Activated B cell treated with CpG ODN at 0.5 μM for 24 hours (primary cell): ENCODE measurements at regions not wholly inside any gene's neighbourhood (a gene's known extent, or its start where the extent isn't known, plus 50 kb on each side); places are given as distances from the start of the nearest gene placed in this dataset.

Source experiments
- ATAC-seq: fragments of 200-7000 bp; cut with Tn5 transposase; one replicate; pipeline ENCODE4 v1.10.0; 2021; ENCODE audit warnings: low read depth, mild to moderate bottlenecking, moderate library complexity
- CTCF ChIA-PET: fragments of 350-600 bp; sonication (Branson Sonifier 250); formaldehyde crosslinking; loops from one replicate; lab custom pipeline; 2021; ENCODE audit warnings: antibody characterized with exemption; lab: Charles Lee
- POLR2A ChIA-PET: fragments of 350-600 bp; sonication (Branson Sonifier 250); formaldehyde crosslinking; loops from one replicate; lab custom pipeline; 2021; ENCODE audit warnings: antibody characterized with exemption; lab: Charles Lee
- DNase-seq: peaks from one replicate; pipeline ENCODE4 v3.0.0; 2022
- H3K27ac Mint-ChIP-seq: one replicate; pipeline ENCODE4 v1.8.0; 2020; ENCODE audit warnings: mixed read lengths
- H3K27me3 Mint-ChIP-seq: one replicate; pipeline ENCODE4 v1.8.0; 2021; ENCODE audit warnings: mixed read lengths
- H3K36me3 Mint-ChIP-seq: one replicate; pipeline ENCODE4 v1.8.0; 2021; ENCODE audit warnings: low read depth, mixed read lengths
- H3K4me1 Mint-ChIP-seq: one replicate; pipeline ENCODE4 v1.8.0; 2021; ENCODE audit warnings: mixed read lengths
- H3K4me3 Mint-ChIP-seq: one replicate; pipeline ENCODE4 v1.8.0; 2020; ENCODE audit warnings: mild to moderate bottlenecking, mixed read lengths
- H3K9me3 Mint-ChIP-seq: one replicate; pipeline ENCODE4 v1.8.0; 2020; ENCODE audit warnings: mixed read lengths
- intact Hi-C: fragments of 100-400 bp; cut with micrococcal nuclease; formaldehyde crosslinking; loops from one replicate; pipeline ENCODE4 v1.15.1; 2024
- TF ChIP-seq, protein P1 (sequence below): fragments of 200-600 bp; IDR thresholded peaks from one replicate; pipeline ENCODE4 v1.8.0; 2022; ENCODE audit warnings: antibody characterized with exemption, mild to moderate bottlenecking

DNA sequence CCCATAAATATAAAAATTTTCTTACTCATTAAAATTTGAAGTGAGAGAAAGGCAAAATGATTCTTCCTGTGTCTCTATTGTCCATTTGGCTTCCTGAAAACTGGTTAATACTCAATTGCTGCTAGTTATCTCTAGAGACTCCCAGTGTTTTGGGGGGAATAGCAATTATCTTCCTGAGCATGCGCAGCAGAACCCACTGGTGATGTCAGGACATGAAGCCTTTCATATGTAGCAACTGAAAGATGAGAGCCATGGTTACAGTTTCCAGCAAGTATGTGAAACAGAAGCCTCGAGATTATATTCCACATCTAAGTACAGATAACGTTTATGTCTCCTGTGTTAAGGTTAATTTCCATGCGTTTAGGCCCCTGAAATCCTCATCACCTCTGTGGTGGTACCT is 254.3 kb upstream of the FIGN start:
- DNase-seq (no peak), ATAC-seq (no peak)
- no peaks in the 10 kb centered on the region for H3K36me3 Mint-ChIP-seq
- no peak overlapping the region for H3K27ac Mint-ChIP-seq
- H3K4me1 Mint-ChIP-seq = no peaks in the 10 kb centered on the region
- POLR2A ChIA-PET = no interaction called here
- no peaks in the 10 kb centered on the region for H3K9me3 Mint-ChIP-seq
- H3K27me3 Mint-ChIP-seq = no peaks in the 10 kb centered on the region
- TF ChIP-seq, protein P1, sequence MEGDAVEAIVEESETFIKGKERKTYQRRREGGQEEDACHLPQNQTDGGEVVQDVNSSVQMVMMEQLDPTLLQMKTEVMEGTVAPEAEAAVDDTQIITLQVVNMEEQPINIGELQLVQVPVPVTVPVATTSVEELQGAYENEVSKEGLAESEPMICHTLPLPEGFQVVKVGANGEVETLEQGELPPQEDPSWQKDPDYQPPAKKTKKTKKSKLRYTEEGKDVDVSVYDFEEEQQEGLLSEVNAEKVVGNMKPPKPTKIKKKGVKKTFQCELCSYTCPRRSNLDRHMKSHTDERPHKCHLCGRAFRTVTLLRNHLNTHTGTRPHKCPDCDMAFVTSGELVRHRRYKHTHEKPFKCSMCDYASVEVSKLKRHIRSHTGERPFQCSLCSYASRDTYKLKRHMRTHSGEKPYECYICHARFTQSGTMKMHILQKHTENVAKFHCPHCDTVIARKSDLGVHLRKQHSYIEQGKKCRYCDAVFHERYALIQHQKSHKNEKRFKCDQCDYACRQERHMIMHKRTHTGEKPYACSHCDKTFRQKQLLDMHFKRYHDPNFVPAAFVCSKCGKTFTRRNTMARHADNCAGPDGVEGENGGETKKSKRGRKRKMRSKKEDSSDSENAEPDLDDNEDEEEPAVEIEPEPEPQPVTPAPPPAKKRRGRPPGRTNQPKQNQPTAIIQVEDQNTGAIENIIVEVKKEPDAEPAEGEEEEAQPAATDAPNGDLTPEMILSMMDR = no peak
- CTCF ChIA-PET = no interaction called here
- intact Hi-C loops = no loop called here
- H3K4me3 Mint-ChIP-seq = no peak overlapping the region

DNA sequence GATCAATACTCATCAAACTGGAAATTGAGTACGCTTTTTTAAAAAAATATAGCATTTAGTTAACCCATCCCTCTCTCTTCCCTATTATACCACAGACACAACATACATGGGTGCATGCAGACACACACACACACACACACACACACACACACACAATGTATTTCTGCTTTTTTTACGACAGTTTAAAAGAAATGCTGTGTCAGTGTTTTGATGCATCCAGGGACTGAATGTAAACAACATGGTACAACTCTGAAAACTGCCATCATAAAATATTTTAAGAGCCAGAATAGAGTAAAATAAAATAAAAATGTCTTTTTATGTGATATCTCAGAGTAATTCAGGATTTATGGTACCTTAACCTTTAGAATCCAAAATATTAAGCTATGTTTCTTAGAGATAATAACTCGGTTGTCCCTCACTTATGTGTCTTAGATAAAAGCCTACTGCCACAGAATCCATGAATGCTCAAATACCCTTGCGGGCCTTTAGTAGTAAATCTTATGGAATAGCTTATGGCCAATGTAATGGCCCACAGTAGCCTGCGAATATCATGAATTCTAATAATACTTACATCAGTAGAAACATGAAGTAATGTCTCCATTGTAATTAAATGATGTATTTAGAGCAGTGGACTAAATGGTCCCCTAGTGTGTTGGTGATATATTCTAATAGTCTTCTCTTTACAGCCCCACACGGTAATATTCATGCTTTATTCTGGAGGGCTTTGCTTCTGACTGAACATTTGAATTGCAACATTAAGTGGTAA is 251.6 kb upstream of the FIGN start:
- H3K27me3 Mint-ChIP-seq = no peaks in the 10 kb centered on the region
- DNase-seq (no peak), ATAC-seq (no peak)
- no peak overlapping the region for H3K27ac Mint-ChIP-seq
- H3K36me3 Mint-ChIP-seq = no peaks in the 10 kb centered on the region
- TF ChIP-seq, protein P1 = no peak
- no peaks in the 10 kb centered on the region for H3K9me3 Mint-ChIP-seq
- H3K4me1 Mint-ChIP-seq = no peaks in the 10 kb centered on the region
- CTCF ChIA-PET = no interaction called here
- intact Hi-C loops = no loop called here
- no peak overlapping the region for H3K4me3 Mint-ChIP-seq
- POLR2A ChIA-PET = no interaction called here

DNA sequence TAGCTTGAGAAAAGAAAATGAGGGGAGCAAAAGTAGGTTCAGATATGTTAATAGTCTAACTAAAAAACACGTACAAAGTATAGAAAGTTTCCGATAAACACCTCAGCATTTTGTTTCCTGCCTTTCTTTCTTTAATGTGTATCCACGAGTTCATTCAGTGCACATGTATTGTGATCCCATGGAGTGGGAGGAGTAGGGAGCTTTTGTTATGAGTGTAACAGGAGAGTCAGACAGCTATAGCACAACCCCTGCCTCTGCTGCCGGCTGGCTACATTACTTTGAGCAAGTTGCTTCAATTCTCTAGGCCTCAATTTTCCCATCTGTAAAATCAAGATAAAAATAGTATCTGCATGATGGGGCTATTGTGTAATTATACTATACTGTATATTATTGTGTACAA is 249.2 kb upstream of the FIGN start:
- no peak for ATAC-seq
- no peaks in the 10 kb centered on the region for H3K4me1 Mint-ChIP-seq
- no peak for DNase-seq
- no peaks in the 10 kb centered on the region for H3K36me3 Mint-ChIP-seq
- no peak overlapping the region for H3K4me3 Mint-ChIP-seq
- intact Hi-C loops = no loop called here
- no peak overlapping the region for H3K27ac Mint-ChIP-seq
- ChIA-PET CTCF (no interaction called here), POLR2A (no interaction called here)
- TF ChIP-seq, protein P1 = no peak
- H3K27me3 Mint-ChIP-seq = no peaks in the 10 kb centered on the region
- no peaks in the 10 kb centered on the region for H3K9me3 Mint-ChIP-seq

DNA sequence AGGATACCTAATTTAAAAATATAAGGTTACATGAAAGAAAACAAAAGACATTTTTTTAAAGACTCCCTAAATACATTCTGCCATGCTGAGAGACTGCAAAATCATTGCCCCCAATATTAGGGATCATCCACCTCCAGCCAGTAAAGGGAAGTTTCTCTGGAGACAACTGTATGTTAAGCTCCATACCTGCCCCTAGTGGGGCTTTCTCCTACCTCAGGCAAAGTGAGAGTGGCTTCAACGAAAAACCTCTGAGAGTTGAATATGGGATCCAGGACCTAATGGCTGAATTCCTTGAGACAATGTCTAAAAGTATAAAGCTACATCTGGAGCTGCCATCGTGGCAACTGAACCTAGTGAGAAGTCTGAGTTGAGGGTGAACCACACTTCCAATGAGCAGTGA is 248.1 kb upstream of the FIGN start:
- Mint-ChIP-seq H3K9me3 (no peaks in the 10 kb centered on the region), H3K27ac (no peak overlapping the region), H3K27me3 (no peaks in the 10 kb centered on the region), H3K4me3 (no peak overlapping the region), H3K4me1 (no peaks in the 10 kb centered on the region), H3K36me3 (no peaks in the 10 kb centered on the region)
- TF ChIP-seq, protein P1 = no peak
- POLR2A ChIA-PET = no interaction called here
- DNase-seq (no peak), ATAC-seq (no peak)
- intact Hi-C loops = no loop called here
- CTCF ChIA-PET = no interaction called here

DNA sequence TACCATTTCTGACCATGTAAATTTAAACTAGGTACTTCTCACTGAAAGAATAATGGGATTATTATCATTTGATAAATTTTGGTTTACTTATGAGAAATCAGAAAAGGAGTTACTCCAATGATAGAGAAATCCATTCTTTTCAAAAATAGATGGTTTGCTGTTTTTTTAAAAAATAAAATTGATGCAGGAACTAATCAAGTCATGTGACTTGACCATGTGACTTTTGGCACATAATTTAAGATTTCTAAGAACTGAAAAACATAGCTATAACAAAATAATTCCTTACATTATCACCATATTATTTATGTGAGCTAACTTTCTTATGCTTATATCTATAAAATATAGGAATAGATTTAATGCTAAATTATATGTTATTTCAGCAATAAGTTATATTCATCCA is 247.1 kb upstream of the FIGN start:
- CTCF ChIA-PET = no interaction called here
- no peak overlapping the region for H3K4me3 Mint-ChIP-seq
- no peaks in the 10 kb centered on the region for H3K9me3 Mint-ChIP-seq
- ATAC-seq (no peak), DNase-seq (no peak)
- POLR2A ChIA-PET = no interaction called here
- H3K4me1 Mint-ChIP-seq = no peaks in the 10 kb centered on the region
- no peaks in the 10 kb centered on the region for H3K27me3 Mint-ChIP-seq
- H3K36me3 Mint-ChIP-seq = no peaks in the 10 kb centered on the region
- TF ChIP-seq, protein P1 = no peak
- intact Hi-C loops = no loop called here
- no peak overlapping the region for H3K27ac Mint-ChIP-seq
